Central memory CD4-positive, alpha-beta T cell (primary cell): ENCODE measurements at regions not wholly inside any gene's neighbourhood (a gene's known extent, or its start where the extent isn't known, plus 50 kb on each side); places are given as distances from the start of the nearest gene placed in this dataset.
A peak's percentile ranks its signal among the peaks of the same experiment; 100 is the strongest.

Source experiments
- DNase-seq: peaks from one replicate; pipeline ENCODE4 v3.0.0; 2022

DNA sequence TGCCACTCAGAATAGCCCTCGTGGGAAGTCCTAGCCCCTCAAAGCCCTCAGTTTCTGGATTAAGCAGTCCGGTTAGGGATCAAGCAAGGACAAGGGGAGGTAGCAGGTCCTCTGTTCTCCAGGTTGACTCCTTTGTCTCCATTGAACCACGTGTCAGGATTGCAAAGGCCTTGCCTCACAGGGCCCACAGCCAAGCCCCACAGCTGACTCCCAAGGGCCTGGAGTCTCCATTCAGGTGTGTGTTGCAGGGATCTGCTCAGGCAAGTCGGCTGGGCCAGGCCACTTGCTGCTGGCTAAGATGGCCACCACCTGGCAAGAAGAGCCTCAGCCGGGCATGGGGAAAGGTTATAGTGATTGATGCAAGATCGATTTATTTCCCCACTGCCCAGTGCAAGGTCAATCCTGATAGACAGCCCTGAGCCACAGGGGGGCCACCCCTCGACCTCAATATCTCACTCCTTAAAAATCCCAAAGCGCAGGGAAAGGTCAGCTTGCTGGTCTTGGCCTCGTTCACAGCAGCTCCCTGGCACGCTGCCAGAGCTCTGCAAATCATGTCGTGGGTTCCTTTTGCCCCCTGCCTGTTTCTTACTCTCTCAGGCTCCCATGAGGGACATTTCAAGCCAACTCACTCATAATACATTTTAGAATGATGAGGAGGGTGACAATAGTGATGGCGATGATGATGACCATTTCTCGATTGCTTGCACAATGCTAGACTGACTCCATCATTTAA is 75.9 kb downstream of the EDN3 start:
- no peak for DNase-seq

- DNase-seq = no peak
Measured at GRCh38 chr20:59376998-59377397, 76.6 kb downstream of the EDN3 start.

DNA sequence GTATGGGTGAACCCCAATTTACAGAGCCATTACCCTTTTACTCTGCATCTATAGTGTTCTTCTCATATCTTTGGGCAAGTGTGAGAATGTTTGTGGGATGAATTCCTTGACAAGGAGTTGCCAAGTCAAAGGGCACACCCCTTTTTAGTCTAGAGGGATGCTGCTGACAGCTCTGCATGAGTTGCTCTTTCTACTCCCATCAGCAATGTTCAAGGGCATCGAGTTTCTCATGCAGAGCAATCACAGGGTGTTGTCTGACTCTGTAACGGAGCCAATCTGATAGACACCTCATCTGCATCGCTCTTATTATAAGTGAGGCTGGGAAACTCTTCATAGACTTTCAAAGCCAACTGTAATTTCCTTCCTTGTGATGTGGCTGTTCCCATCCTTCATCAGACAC is 77.4 kb downstream of the EDN3 start:
- no peak for DNase-seq

GRCh38 chr20:59378396-59378795 is 78.0 kb downstream of the EDN3 start:
- DNase-seq = no peak

- DNase-seq = no peak
Measured at GRCh38 chr20:59378966-59379365, 78.6 kb downstream of the EDN3 start.

- DNase-seq = no peak
Measured at GRCh38 chr20:59381689-59382088, 81.3 kb downstream of the EDN3 start.

DNA sequence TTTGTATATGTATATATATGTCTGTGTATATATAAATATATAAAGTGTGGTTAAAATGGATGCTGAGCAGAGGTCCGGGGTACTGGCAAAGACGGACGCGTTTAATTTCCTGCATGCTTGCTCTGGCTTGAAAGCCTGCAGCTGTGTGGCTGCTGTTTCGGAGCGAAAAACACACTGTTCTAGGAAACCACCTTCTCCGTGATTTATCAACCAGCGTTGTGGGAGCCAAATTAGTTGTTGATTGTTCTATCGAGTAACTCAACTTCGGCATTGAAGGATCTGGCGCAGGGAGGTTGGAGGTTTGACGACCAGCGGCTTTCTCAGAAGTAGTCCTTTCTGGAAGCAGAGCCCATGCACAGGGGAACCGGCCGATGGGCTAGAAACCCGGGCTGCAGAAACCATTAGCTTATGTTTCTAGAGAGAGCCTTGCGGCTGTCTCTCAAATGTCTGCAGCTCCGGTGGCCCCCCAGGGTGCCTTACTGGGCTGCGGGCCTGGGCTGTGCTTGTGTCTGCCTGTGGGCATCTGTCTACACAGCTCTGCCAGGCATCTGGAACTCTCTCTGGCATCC is 81.8 kb downstream of the EDN3 start:
- DNase-seq = no peak

DNA sequence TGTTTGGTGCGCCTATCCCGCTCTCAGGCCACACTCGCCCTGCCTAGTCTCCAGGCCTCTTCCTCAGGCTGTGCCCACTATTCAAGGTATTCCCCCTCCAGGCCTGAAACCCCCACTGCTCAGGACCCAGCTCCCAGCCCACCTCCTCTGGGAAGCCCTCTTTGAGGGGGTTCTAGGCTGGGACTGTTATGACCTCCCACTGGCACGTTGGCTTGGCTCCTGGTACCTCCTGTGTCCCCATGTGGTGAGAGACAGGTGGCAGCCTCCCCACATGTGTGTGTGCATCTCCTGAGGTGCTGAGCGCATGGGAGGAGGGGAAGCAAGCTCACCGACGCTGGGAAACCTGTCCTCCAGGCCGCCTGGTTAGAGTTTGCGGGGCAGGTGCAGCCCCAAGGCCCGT is 82.5 kb downstream of the EDN3 start:
- DNase-seq = no peak

DNA sequence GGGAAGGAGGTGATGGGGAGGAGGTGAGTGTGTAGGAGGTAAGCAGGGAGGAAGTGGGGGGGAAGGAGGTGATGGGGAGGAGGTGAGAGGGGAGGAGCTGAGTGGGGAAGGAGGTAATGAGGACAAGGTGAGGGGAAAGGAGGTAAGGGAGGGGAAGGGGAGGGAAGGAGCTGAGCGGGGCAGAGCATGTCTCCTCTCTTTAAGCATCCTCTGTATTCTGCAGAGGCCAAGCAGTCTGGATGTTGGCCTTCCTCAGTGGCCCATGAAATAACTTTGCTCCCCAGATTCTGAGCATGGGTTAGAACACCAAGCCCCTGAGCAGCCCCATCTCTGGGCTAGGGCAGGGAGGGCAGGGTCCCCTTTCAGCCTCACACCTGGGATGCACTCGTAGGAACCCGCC is 84.6 kb downstream of the EDN3 start:
- no peak for DNase-seq

DNA sequence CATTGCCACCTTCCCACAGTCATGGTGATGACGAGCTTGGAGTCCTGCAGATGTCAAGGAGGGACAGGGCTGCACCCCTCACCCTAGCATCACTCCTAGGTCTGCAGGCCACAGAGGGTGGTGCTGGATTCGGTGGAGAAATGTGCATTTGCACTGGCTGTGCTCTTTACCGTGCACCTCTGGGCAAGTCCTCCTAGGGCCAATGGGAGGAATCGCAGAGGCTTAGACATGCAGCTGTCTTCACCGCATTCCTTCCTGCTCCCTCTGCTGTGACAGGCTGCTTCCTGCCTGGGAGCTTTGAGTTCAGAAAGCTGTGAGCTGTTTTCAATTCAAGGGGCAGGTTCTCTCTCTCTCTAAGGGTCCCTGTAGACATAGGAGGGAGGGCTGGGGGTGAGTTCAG is 85.1 kb downstream of the EDN3 start:
- DNase-seq = peak; percentile 16

- DNase-seq = no peak
Measured at GRCh38 chr20:59386809-59387208, 86.4 kb downstream of the EDN3 start.

DNA sequence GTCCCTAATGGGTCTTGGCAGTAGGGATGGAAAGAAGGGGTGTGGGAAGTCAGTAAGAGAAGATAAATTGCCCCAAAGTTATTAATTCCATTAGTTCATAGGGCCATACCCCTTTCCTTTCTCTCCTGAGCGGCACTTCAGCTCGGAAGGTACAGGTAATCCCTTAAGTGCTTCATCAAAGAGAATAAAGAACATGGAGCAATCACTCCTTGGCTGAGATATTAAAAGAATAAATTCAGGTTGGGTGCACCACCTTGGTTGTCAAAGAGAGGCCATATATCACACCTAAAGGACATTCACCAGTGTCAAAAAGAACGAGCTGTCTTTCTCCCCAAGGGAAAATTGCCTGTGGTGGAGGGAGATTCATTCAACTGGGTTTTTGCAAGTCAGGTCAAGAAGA is 87.5 kb downstream of the EDN3 start:
- no peak for DNase-seq

DNA sequence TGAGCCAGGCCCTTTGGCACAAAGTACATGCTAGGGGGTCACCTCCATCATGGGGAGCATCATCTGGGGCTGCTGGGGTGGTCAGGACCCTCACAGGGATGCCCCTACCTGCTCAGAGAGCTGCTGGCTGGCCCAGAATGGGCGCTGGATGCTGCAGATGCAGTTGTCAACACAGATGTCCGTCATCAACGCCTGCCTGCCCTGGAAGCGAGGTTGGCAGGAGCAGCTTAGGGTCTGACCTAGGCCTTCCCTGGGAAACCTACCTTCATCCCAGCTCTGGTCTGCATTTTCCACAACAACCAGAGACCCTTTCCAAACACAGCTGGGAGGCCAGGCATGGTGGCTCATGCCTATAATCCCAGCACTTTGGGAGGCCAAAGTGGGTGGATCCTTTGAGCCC is 88.0 kb downstream of the EDN3 start:
- DNase-seq = no peak

GRCh38 chr20:59390437-59390836 is 90.0 kb downstream of the EDN3 start:
- no peak for DNase-seq

DNA sequence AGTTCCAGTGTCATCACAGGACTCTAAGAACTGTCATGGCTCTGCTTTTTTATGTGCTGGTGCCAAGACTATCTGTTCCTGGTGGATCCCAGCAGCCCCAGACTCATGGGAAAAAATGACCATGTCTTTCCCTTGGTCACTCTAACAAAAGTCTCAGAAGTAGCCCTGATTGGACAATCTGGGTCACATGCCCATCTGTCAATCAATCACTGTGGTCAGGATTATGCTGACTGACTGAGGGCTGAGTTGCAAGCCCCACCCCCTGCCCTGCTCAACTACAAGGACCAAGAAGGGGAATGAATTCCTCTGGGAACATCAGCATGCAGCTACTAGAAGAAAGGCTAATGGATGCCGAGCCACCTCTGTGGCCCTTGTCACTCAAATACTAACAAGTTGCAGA is 91.6 kb downstream of the EDN3 start:
- DNase-seq = no peak

GRCh38 chr20:59392736-59393135 is 92.3 kb downstream of the EDN3 start:
- no peak for DNase-seq

DNA sequence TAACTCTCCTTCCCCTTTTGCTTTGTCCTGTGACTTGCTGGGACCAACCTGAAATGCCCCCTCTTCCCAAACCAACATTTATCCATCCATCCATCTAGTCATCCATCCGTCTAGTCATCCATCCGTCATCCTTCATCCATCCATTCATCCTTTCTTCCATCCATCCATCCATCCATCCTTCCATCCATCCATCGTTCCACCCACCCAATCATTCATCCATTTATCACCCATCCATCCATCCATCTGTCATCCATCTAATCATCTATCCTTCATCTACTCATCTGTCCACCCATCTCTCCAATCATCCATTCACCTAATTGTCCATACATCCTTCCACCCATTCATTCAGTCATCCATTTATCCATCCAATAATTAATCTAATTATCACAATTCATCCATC is 92.7 kb downstream of the EDN3 start:
- DNase-seq = no peak

GRCh38 chr20:59395729-59396128 is 95.3 kb downstream of the EDN3 start:
- no peak for DNase-seq

GRCh38 chr20:59398537-59399205 is 98.3 kb downstream of the EDN3 start:
- DNase-seq = no peak

DNA sequence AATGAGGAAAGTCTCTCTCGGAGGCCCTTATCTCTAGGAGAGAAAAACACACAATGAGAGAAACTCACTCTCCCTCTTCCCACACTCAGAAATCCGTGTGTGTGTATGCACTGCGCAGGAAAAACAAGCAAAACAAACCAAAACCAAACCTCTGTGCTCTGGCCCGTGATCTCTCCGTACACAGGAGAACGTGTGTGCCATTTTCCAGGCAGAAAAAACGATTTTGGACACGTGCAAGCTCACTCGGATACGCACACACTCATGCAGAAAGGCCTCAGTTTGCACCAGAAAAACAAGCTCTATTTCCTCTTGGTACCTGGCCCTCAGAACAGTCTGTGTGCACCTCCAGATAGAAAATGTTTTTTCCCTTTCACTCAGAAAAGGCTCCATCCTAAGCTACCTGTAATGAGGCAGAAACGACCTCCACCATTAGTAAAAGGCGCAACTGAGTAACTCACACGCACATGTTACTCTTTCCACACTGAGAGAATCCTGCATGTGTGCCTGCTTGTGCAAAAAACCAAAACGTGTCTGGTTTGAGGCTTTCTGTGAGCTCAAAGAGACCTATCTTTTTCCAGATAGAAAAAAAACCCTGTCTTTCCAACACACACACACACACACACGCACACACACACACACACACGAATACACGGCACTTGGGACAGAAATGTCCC is 99.2 kb downstream of the EDN3 start:
- DNase-seq = no peak

GRCh38 chr20:59400708-59401107 is 100.3 kb downstream of the EDN3 start:
- DNase-seq = peak; percentile 21

DNA sequence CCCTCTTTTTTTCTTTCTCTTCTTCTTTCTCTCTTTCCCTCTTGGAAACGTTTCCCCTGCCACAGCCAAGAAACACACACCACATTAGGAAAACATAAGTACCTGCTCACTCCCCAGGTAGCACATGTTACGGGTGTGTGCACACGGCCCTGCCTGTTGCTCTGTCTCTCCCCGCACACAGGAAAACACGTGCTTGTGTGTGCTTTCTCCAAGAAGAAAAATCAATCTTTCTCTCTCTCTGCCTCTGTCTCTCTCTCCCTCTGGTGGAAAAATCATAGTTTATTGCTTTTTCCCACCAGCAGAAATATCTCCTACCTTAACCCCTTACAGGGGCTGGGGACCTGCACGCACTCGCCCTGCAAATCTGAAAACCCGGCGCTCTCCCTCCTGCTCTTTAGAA is 102.3 kb downstream of the EDN3 start:
- no peak for DNase-seq

- DNase-seq = peak; percentile 63
Measured at GRCh38 chr20:59403261-59403961, 103.0 kb downstream of the EDN3 start.
